ENCODE measurements at regions not wholly inside any gene's neighbourhood (a gene's known extent, or its start where the extent isn't known, plus 50 kb on each side); places are given as distances from the start of the nearest gene placed in this dataset.

DNA sequence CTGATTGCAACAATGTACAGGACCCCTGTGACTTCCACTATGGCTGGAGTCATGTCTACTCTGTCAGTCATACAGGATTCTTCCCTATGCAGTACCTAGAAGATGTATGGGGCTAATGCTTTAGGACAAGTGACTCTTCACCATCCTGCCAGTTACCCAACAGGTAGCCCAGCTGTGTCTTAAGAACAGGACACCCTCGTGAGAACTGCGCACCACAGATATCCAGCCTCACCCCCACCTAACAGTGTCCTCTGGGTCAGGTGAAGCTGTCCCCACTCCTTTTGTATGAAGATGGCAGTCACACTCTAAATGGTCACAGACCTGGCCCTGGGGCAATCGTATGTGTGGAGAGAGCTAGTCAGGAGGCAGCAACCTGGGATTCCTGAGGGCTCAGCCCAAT, 191.6 kb downstream of the C6orf118 start:
- Histone ChIP-seq H3K4me2 (ENCODE audit: low read length) (no peak overlapping the region), H3K9me3 (ENCODE audit: low read length) (no peaks in the 10 kb centered on the region), H3K36me3 (ENCODE audit: insufficient read depth, low read length) (no peaks in the 10 kb centered on the region), H3K27ac (ENCODE audit: low read length) (no peak overlapping the region), H3K27me3 (ENCODE audit: insufficient read depth, low read depth, low read length) (no peaks in the 10 kb centered on the region), H4K20me1 (ENCODE audit: insufficient read depth) (no peaks in the 10 kb centered on the region), H3K4me3 (ENCODE audit: low read length) (no peak overlapping the region), H3K9ac (ENCODE audit: low read length) (no peak overlapping the region), H3K79me2 (replicated peaks; ENCODE audit: insufficient read depth, low read length) (no peaks in the 10 kb centered on the region), H3F3A (ENCODE audit: insufficient read depth, low read length, poor library complexity, severe bottlenecking) (no peaks in the 10 kb centered on the region), H2AFZ (ENCODE audit: low read depth, low read length) (no peak overlapping the region), H3K9me2 (ENCODE audit: insufficient read depth, low read length) (no peaks in the 10 kb centered on the region)
- no peak for TF ChIP-seq SMC3 (conservative IDR thresholded peaks at IDR 0.05; ENCODE audit: poor library complexity)
- TF ChIP-seq POLR2AphosphoS5 (IDR thresholded peaks at IDR 0.05) = no peak
- TF ChIP-seq MXI1 (conservative IDR thresholded peaks at IDR 0.05; ENCODE audit: poor library complexity, severe bottlenecking) = no peak

GRCh38 chr6:165117121-165117520, 192.3 kb downstream of the C6orf118 start:
- no peaks in the 10 kb centered on the region for H3K79me2 ChIP-seq (replicated peaks; ENCODE audit: insufficient read depth, low read length)
- H3K27ac ChIP-seq (ENCODE audit: low read length) = no peak overlapping the region
- no peaks in the 10 kb centered on the region for H3K9me3 ChIP-seq (ENCODE audit: low read length)
- H3F3A ChIP-seq (ENCODE audit: insufficient read depth, low read length, poor library complexity, severe bottlenecking) = no peaks in the 10 kb centered on the region
- no peaks in the 10 kb centered on the region for H3K9me2 ChIP-seq (ENCODE audit: insufficient read depth, low read length)
- no peaks in the 10 kb centered on the region for H3K27me3 ChIP-seq (ENCODE audit: insufficient read depth, low read depth, low read length)
- H2AFZ ChIP-seq (ENCODE audit: low read depth, low read length) = no peak overlapping the region
- TF ChIP-seq EP300 (conservative IDR thresholded peaks at IDR 0.05; ENCODE audit: poor library complexity, severe bottlenecking) (no peak), REST (IDR thresholded peaks at IDR 0.05; ENCODE audit: borderline replicate concordance) (no peak), TAF1 (IDR thresholded peaks at IDR 0.05; ENCODE audit: low read depth) (no peak), SMC3 (conservative IDR thresholded peaks at IDR 0.05; ENCODE audit: poor library complexity) (no peak), MXI1 (conservative IDR thresholded peaks at IDR 0.05; ENCODE audit: poor library complexity, severe bottlenecking) (no peak), EZH2 (IDR thresholded peaks at IDR 0.05; ENCODE audit: borderline replicate concordance, insufficient read depth, low read length, poor library complexity, severe bottlenecking) (no peak), POLR2AphosphoS5 (IDR thresholded peaks at IDR 0.05) (no peak), RAD21 (conservative IDR thresholded peaks at IDR 0.05) (no peak)
- TF ChIP-seq, protein P1, sequence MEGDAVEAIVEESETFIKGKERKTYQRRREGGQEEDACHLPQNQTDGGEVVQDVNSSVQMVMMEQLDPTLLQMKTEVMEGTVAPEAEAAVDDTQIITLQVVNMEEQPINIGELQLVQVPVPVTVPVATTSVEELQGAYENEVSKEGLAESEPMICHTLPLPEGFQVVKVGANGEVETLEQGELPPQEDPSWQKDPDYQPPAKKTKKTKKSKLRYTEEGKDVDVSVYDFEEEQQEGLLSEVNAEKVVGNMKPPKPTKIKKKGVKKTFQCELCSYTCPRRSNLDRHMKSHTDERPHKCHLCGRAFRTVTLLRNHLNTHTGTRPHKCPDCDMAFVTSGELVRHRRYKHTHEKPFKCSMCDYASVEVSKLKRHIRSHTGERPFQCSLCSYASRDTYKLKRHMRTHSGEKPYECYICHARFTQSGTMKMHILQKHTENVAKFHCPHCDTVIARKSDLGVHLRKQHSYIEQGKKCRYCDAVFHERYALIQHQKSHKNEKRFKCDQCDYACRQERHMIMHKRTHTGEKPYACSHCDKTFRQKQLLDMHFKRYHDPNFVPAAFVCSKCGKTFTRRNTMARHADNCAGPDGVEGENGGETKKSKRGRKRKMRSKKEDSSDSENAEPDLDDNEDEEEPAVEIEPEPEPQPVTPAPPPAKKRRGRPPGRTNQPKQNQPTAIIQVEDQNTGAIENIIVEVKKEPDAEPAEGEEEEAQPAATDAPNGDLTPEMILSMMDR (IDR thresholded peaks at IDR 0.05; ENCODE audit: poor library complexity, severe bottlenecking) = no peak
- no peak overlapping the region for H3K9ac ChIP-seq (ENCODE audit: low read length)
- H3K4me2 ChIP-seq (ENCODE audit: low read length) = no peak overlapping the region
- no peak overlapping the region for H3K4me3 ChIP-seq (ENCODE audit: low read length)
- H4K20me1 ChIP-seq (ENCODE audit: insufficient read depth) = no peaks in the 10 kb centered on the region
- no peaks in the 10 kb centered on the region for H3K36me3 ChIP-seq (ENCODE audit: insufficient read depth, low read length)

DNA sequence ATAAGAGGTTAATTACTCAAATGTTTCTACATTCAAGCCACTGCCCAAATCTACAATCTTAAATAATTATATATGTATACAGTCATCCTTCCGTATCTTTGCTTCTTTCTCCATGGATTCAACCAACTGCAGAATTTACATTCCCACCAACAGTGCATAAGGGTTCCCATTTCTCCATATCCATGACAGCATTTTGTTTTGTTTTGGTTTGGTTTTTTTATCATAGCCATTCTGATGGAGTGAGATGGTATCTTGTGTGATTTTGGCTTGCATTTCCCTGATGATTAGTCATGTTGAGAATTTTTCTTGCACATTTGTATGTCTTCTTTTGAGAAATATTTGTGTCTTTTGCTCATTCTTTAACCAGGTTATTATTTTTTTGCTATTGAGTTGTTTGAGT, 198.5 kb downstream of the C6orf118 start:
- H3K79me2 ChIP-seq (replicated peaks; ENCODE audit: insufficient read depth, low read length) = no peaks in the 10 kb centered on the region
- TF ChIP-seq POLR2AphosphoS5 (IDR thresholded peaks at IDR 0.05) (no peak), SMC3 (conservative IDR thresholded peaks at IDR 0.05; ENCODE audit: poor library complexity) (no peak), EZH2 (IDR thresholded peaks at IDR 0.05; ENCODE audit: borderline replicate concordance, insufficient read depth, low read length, poor library complexity, severe bottlenecking) (no peak), REST (IDR thresholded peaks at IDR 0.05; ENCODE audit: borderline replicate concordance) (no peak), MXI1 (conservative IDR thresholded peaks at IDR 0.05; ENCODE audit: poor library complexity, severe bottlenecking) (no peak), RAD21 (conservative IDR thresholded peaks at IDR 0.05) (no peak), TAF1 (IDR thresholded peaks at IDR 0.05; ENCODE audit: low read depth) (no peak), EP300 (conservative IDR thresholded peaks at IDR 0.05; ENCODE audit: poor library complexity, severe bottlenecking) (no peak)
- TF ChIP-seq, protein P1 (IDR thresholded peaks at IDR 0.05; ENCODE audit: poor library complexity, severe bottlenecking) = no peak
- H2AFZ ChIP-seq (ENCODE audit: low read depth, low read length) = no peak overlapping the region
- H3K4me3 ChIP-seq (ENCODE audit: low read length) = no peak overlapping the region
- no peaks in the 10 kb centered on the region for H3F3A ChIP-seq (ENCODE audit: insufficient read depth, low read length, poor library complexity, severe bottlenecking)
- no peak overlapping the region for H3K4me2 ChIP-seq (ENCODE audit: low read length)
- H3K9me3 ChIP-seq (ENCODE audit: low read length) = no peaks in the 10 kb centered on the region
- H3K27ac ChIP-seq (ENCODE audit: low read length) = no peak overlapping the region
- H3K9ac ChIP-seq (ENCODE audit: low read length) = no peak overlapping the region
- no peaks in the 10 kb centered on the region for H4K20me1 ChIP-seq (ENCODE audit: insufficient read depth)
- no peaks in the 10 kb centered on the region for H3K36me3 ChIP-seq (ENCODE audit: insufficient read depth, low read length)
- no peaks in the 10 kb centered on the region for H3K9me2 ChIP-seq (ENCODE audit: insufficient read depth, low read length)
- H3K27me3 ChIP-seq (ENCODE audit: insufficient read depth, low read depth, low read length) = no peaks in the 10 kb centered on the region

Measured in neural cell (in vitro differentiated cells).